ENCODE measurements at regions not wholly inside any gene's neighbourhood (a gene's known extent, or its start where the extent isn't known, plus 50 kb on each side); places are given as distances from the start of the nearest gene placed in this dataset.

GRCh38 chr9:73655363-73655762, 503.7 kb downstream of the ANXA1 start:
- no peak for TF ChIP-seq EZH2 (IDR thresholded peaks at IDR 0.05)
- TF ChIP-seq POLR2AphosphoS5 (IDR thresholded peaks at IDR 0.05; ENCODE audit: borderline replicate concordance, low read depth, low read length): no peak
- no peak for TF ChIP-seq FOXP2 (optimal IDR thresholded peaks at IDR 0.05; ENCODE audit: control extremely low read depth, extremely low read length, insufficient read depth)
